Fibroblast of the aortic adventitia (primary cell): ENCODE measurements at regions not wholly inside any gene's neighbourhood (a gene's known extent, or its start where the extent isn't known, plus 50 kb on each side); places are given as distances from the start of the nearest gene placed in this dataset.

ENCODE experiments used
- DNase-seq: peaks from one replicate; pipeline ENCODE4 v3.0.0-alpha.2; 2010; ENCODE audit warnings: low read depth
- H3K4me3 ChIP-seq: 2 replicates; pipeline ENCODE4 v1.5.1; 2011; ENCODE audit warnings: low read depth, mild to moderate bottlenecking, control low read depth, low read length, moderate library complexity
- TF ChIP-seq, protein P1 (sequence below): IDR thresholded peaks from 2 replicates; pipeline ENCODE4 v1.5.1; 2011; ENCODE audit warnings: mild to moderate bottlenecking, low read length, control low read depth, inconsistent platforms; ENCODE audit not compliant: insufficient read depth

DNA sequence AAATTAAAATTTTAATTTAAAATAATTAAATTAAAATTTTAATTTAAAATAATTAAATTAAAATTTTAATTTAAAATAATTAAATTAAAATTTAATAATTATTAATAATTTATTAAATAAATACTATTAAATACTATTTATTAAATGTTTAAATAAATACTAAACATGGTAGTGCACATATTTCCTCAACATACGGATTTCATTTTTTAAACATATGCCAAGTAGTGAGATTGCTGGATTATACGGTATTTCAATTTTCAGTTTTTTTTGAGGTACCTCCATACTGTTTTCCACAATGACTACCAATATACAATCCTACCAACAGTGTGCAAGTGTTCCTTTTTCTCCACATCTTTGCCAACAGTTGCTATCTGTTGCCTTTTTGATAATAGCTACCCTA lies 852.9 kb upstream of the CDH8 start:
- TF ChIP-seq, protein P1, sequence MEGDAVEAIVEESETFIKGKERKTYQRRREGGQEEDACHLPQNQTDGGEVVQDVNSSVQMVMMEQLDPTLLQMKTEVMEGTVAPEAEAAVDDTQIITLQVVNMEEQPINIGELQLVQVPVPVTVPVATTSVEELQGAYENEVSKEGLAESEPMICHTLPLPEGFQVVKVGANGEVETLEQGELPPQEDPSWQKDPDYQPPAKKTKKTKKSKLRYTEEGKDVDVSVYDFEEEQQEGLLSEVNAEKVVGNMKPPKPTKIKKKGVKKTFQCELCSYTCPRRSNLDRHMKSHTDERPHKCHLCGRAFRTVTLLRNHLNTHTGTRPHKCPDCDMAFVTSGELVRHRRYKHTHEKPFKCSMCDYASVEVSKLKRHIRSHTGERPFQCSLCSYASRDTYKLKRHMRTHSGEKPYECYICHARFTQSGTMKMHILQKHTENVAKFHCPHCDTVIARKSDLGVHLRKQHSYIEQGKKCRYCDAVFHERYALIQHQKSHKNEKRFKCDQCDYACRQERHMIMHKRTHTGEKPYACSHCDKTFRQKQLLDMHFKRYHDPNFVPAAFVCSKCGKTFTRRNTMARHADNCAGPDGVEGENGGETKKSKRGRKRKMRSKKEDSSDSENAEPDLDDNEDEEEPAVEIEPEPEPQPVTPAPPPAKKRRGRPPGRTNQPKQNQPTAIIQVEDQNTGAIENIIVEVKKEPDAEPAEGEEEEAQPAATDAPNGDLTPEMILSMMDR = no peak
- no peak for DNase-seq
- H3K4me3 ChIP-seq = no peak overlapping the region

DNA sequence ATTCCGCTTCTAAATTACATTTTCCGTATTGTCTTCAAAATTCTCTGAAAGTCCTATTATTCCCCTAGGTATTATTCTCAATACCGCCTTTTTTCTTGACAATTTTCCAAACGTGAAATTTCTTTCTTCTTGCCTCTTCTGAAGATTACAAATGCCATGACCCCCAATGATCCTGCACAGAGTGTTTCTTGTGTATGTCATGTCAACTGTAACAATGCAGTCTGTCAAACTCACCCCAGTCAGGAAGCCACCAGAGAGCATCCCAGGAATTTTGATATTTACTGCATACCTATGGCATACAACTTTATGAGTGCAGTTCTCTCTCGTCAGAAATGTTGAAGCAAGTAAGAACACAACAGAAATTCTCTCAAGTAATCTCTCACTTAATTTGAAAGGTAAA lies 847.3 kb upstream of the CDH8 start:
- no peak overlapping the region for H3K4me3 ChIP-seq
- TF ChIP-seq, protein P1 = no peak
- no peak for DNase-seq

- DNase-seq = no peak
- H3K4me3 ChIP-seq = no peak overlapping the region
- TF ChIP-seq, protein P1 = no peak
These were observed 846.4 kb upstream of the CDH8 start for GRCh38 chr16:62882552-62883221.

GRCh38 chr16:62876133-62876532 lies 839.9 kb upstream of the CDH8 start:
- DNase-seq = no peak
- H3K4me3 ChIP-seq = no peak overlapping the region
- TF ChIP-seq, protein P1 = no peak

DNA sequence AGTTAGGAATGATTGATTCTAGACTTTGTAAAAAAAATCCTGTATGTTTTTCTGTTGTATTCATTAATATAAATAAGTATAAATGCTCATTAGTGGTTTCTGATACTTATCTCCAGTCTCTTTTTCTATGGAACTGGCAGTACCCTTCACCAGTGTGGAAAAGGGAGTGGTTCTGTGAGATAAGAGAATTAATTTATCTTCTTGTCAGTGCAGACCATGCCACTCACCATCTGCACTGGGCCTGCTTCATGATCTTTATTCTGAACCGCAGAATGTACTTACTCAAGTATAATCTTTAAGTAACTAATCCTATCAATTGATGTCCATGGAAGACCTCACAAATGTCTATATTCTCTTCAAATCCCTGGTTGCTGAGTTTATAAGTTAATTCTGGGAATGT lies 836.1 kb upstream of the CDH8 start:
- no peak overlapping the region for H3K4me3 ChIP-seq
- no peak for DNase-seq
- TF ChIP-seq, protein P1 = no peak

DNA sequence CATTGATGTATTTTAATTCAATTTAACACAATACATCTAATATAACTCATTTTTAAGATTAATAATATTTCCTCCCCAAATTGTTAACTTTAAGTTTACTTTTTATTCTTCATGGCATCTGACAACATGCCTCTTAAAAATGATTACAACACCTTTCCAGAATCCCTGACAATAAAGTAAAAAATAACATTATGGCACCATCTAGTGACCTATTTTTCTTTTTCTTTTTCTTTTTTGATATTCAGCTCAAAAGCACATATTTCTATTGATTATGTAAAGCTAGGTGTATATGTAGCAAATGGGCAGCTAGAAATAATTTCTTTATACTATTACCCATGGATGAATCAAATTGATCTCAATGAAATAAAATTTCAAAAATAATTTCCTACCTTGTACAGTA lies 834.3 kb upstream of the CDH8 start:
- no peak for DNase-seq
- H3K4me3 ChIP-seq = no peak overlapping the region
- TF ChIP-seq, protein P1 = no peak

DNA sequence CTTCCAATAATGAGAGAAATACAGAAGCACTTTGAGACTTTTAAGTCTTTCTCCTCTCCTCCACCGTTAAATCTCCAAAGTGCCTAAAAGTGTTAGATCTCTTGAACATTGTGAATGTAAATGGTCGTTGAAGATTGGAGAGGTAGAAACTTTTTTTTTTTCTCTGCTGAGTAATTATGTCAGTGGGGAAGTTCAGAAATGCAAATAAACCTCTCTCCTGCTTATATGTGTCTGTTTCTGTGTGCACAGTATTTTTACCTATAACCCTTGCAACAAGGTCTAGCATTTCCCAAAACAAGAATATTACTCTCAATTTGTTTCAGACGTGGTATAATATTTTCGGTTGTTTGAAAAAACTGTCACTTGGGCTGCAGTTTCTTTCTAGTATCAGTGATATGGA lies 833.6 kb upstream of the CDH8 start:
- no peak overlapping the region for H3K4me3 ChIP-seq
- DNase-seq = no peak
- TF ChIP-seq, protein P1 = no peak
